Endothelial cell of umbilical vein (primary cell): ENCODE measurements at regions not wholly inside any gene's neighbourhood (a gene's known extent, or its start where the extent isn't known, plus 50 kb on each side); places are given as distances from the start of the nearest gene placed in this dataset.

ENCODE experiments used
- CTCF ChIP-seq, 2 donors: IDR thresholded peaks; 1 replicate in 1 of 2; 2 replicates in 1 of 2; pipeline ENCODE4 v1.5.1; 2011; ENCODE audit warnings: low read length in 2 of 2, mild to moderate bottlenecking in 2 of 2, moderate library complexity in 2 of 2, control low read depth in 1 of 2, inconsistent platforms in 1 of 2, low read depth in 1 of 2; ENCODE audit not compliant: insufficient read depth in 1 of 2; ENCODE audit errors: extremely low read depth in 1 of 2
- EZH2 ChIP-seq: IDR thresholded peaks from 2 replicates; pipeline ENCODE4 v1.6.1; 2012; ENCODE audit warnings: borderline replicate concordance, low read depth, mild to moderate bottlenecking, moderate library complexity, low read length, inconsistent platforms; ENCODE audit not compliant: severe bottlenecking
- MAX ChIP-seq: IDR thresholded peaks from 2 replicates; pipeline ENCODE4 v1.6.1; 2011; ENCODE audit not compliant: insufficient read depth, insufficient read length
- POLR2A ChIP-seq: IDR thresholded peaks from 2 replicates; pipeline ENCODE4 v1.6.1; 2012; ENCODE audit warnings: low read depth, mild to moderate bottlenecking, control low read depth, low read length
- POLR2AphosphoS5 ChIP-seq: IDR thresholded peaks from 2 replicates; pipeline ENCODE4 v1.6.1; 2012; ENCODE audit warnings: low read depth, mild to moderate bottlenecking, control low read depth, low read length, moderate library complexity; ENCODE audit not compliant: insufficient read depth

- TF ChIP-seq CTCF (IDR thresholded peaks at IDR 0.05; ENCODE audit: extremely low read depth in 1 of 2, insufficient read depth in 1 of 2, low read depth in 1 of 2, low read length in 2 of 2) (no peak), POLR2A (no peak), MAX (no peak), EZH2 (no peak), POLR2AphosphoS5 (no peak)
Observed at GRCh38 chr18:60188958-60189357, 183.6 kb downstream of the MC4R start.
